ENCODE measurements at regions not wholly inside any gene's neighbourhood (a gene's known extent, or its start where the extent isn't known, plus 50 kb on each side); places are given as distances from the start of the nearest gene placed in this dataset.

DNA sequence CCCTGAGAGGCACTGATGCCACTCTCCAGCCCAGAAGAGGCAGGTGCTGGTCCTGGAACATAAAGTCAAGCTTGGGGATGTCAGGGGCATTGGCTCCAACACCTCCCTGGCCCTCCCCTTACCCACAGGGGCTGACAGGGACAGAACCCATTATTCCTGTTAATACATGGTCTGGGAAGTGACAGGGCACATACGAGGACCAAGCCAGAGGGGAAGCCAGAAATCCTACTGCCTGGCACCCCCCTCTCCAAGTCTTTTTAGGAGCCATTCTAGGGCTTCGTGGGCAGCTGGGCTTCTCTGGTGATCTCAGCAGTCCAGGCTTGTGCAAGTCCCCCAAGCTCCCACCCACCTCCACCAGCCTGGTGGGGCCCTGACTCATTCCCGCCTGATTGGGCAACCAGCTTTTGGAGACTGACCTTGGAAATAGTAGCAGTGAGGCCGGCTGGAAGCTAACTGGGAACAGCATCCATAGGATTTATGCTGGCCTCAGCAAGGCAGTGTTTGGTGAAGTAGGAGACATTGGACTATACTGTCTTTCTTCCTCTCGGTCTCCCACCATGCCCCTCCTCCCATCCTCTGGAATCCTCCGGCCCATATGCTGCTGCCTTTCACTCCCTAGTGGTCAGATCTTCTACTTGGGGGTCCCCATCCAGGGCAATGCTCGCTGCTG is 86.4 kb upstream of the HK2 start:
- TF ChIP-seq, protein P1, sequence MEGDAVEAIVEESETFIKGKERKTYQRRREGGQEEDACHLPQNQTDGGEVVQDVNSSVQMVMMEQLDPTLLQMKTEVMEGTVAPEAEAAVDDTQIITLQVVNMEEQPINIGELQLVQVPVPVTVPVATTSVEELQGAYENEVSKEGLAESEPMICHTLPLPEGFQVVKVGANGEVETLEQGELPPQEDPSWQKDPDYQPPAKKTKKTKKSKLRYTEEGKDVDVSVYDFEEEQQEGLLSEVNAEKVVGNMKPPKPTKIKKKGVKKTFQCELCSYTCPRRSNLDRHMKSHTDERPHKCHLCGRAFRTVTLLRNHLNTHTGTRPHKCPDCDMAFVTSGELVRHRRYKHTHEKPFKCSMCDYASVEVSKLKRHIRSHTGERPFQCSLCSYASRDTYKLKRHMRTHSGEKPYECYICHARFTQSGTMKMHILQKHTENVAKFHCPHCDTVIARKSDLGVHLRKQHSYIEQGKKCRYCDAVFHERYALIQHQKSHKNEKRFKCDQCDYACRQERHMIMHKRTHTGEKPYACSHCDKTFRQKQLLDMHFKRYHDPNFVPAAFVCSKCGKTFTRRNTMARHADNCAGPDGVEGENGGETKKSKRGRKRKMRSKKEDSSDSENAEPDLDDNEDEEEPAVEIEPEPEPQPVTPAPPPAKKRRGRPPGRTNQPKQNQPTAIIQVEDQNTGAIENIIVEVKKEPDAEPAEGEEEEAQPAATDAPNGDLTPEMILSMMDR (IDR thresholded peaks at IDR 0.05) = no peak
- no peak for TF ChIP-seq POLR2A (IDR thresholded peaks at IDR 0.05)
- no peaks in the 10 kb centered on the region for H3K36me3 ChIP-seq
- H3K27me3 ChIP-seq = no peaks in the 10 kb centered on the region
- H3K9me3 ChIP-seq = no peaks in the 10 kb centered on the region
- H3K27ac ChIP-seq = no peak overlapping the region
- H3K4me3 ChIP-seq (replicated peaks in 1 of 3) = no peak overlapping the region
- intact Hi-C loops (cut with DNase I) = no loop called here
- no peaks in the 10 kb centered on the region for H3K4me1 ChIP-seq
- no peak for DNase-seq
- 85 to 86% methylated on average over 7 of the region's 7 CpGs for WGBS, 2 donors

DNA sequence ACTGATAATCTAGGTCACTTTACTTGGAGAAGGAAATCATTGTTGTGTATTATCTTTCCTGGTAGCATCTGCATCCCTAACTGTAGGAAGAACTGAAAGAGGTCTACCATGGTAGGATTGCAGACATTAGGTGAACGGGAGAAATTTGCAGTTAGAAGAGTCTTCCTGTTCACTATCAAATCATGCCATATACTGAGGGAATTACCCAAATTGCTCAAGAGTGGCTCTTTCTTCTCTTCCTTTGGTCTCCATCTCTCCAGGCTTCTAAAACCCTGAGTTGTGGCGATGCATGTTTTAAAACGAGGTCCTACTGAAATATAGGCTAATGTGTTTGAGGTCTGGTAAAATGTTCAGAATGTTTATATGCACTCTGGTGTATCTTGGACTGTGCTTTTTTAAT is 85.3 kb upstream of the HK2 start:
- intact Hi-C loops (cut with DNase I) = no loop called here
- TF ChIP-seq POLR2A (IDR thresholded peaks at IDR 0.05) = no peak
- TF ChIP-seq, protein P1 (IDR thresholded peaks at IDR 0.05) = no peak
- Histone ChIP-seq H3K27ac (no peak overlapping the region), H3K4me3 (replicated peaks in 1 of 3) (no peak overlapping the region), H3K36me3 (no peaks in the 10 kb centered on the region), H3K4me1 (no peaks in the 10 kb centered on the region), H3K27me3 (no peaks in the 10 kb centered on the region), H3K9me3 (no peaks in the 10 kb centered on the region)
- no peak for DNase-seq
- WGBS, 2 donors = 86 to 87% methylated on average over 3 of the region's 3 CpGs

DNA sequence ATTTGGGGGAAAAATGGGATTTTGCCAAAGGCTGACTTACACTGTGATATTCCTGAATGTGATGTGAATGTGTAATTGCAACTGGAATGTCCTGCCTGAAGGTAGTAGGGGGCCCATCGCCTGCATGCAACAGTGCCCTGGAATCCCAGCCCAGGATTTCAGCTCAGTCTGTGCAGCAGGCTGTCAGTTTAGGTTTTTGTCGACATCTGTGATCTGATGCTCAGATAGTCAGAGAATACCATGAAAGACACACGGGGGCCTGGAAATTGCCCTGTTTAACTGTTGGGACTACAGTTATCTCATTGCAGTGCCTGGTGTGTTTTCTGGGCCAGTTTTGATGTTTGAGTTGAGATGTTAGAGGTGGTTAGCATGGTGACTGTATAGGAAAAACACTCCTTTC is 84.5 kb upstream of the HK2 start:
- Histone ChIP-seq H3K27ac (no peak overlapping the region), H3K27me3 (no peaks in the 10 kb centered on the region), H3K9me3 (no peaks in the 10 kb centered on the region), H3K4me3 (replicated peaks in 1 of 3) (no peak overlapping the region), H3K36me3 (no peaks in the 10 kb centered on the region), H3K4me1 (no peaks in the 10 kb centered on the region)
- no peak for DNase-seq
- WGBS, 2 donors = 68 to 69% methylated on average over 3 of the region's 3 CpGs
- no peak for TF ChIP-seq POLR2A (IDR thresholded peaks at IDR 0.05)
- TF ChIP-seq, protein P1 (IDR thresholded peaks at IDR 0.05) = no peak
- intact Hi-C loops (cut with DNase I) = no loop called here

DNA sequence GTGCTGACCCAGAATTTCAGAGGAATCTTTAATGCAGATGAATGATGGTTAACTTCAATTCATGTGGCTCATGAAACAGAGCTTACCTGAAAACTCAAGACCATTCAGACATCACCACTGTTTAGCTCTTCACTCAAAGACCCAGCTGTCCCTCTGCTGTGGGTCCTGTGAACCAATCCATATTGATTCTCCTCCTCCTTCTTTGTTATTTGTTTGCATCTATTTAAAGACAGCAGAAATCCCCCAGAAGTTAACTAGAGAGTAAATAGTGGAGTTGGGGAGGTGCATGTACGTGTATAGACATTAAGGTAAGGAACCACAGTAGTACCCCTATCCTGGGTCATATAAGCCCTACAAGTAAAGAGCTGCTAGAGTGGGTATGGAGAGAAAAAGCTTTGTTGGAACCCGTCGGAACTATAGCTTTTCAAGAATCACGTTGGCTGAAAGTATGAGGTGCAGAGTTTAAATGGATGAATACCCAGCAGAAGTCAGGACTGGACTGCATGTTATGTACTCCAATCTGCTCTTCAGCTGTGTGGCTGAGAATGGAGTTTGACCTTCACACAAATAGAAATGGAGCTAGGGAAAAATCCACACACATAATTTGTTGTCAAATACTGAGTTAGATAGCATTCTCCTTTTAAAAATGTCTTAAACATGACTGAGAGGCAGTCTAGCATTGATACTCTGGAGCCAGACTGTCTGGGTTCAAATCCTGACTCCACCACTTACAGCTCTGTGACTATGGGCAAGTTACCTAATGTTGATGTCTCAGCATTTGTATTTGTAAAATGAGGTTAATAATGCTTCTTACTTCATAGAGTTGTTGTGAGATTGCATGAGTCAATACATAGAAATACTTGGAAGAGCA is 81.7 kb upstream of the HK2 start:
- Histone ChIP-seq H3K27me3 (no peaks in the 10 kb centered on the region), H3K4me1 (no peaks in the 10 kb centered on the region), H3K36me3 (no peaks in the 10 kb centered on the region), H3K9me3 (no peaks in the 10 kb centered on the region), H3K4me3 (replicated peaks in 1 of 3) (no peak overlapping the region), H3K27ac (no peak overlapping the region)
- intact Hi-C loops (cut with DNase I) = no loop called here
- no peak for DNase-seq
- WGBS, 2 donors = 76 to 82% methylated on average over 4 of the region's 4 CpGs
- no peak for TF ChIP-seq POLR2A (IDR thresholded peaks at IDR 0.05)
- TF ChIP-seq, protein P1 (IDR thresholded peaks at IDR 0.05) = no peak

DNA sequence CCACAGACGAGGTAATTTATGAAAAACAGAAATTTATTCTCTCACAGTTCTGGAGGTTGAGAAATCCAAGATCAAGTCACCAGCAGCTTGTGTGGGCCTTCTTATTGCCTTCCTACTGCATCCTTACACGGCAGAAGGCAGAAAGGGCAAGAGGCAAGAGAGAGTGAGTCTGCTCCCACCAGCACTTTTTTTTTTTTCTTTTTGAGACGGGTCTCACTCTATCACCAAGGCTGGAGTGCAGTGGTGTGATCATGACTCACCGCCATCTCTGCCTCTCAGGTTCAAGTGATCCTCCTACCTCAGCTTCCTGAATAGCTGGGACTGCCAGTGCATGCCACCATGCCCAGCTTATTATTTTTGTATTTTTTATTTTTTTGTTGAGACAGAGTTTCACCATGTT is 78.5 kb upstream of the HK2 start:
- H3K27me3 ChIP-seq = no peaks in the 10 kb centered on the region
- H3K9me3 ChIP-seq = no peaks in the 10 kb centered on the region
- no peak overlapping the region for H3K27ac ChIP-seq
- no peak for DNase-seq
- TF ChIP-seq POLR2A (IDR thresholded peaks at IDR 0.05) = no peak
- H3K36me3 ChIP-seq = no peaks in the 10 kb centered on the region
- WGBS, 2 donors = 91 to 93% methylated on average over 4 of the region's 4 CpGs
- no peaks in the 10 kb centered on the region for H3K4me1 ChIP-seq
- intact Hi-C loops (cut with DNase I) = no loop called here
- H3K4me3 ChIP-seq (replicated peaks in 1 of 3) = no peak overlapping the region
